Suprapubic skin (tissue), 4 donors: ENCODE measurements at regions not wholly inside any gene's neighbourhood (a gene's known extent, or its start where the extent isn't known, plus 50 kb on each side); places are given as distances from the start of the nearest gene placed in this dataset.
"Not testable (repeated sequence)": the region's sequence is repeated elsewhere in the genome, so short reads cannot be mapped to it uniquely, and the experiment has no call there.

Experiments used
- EP300 ChIP-seq: sonication (generic); formaldehyde crosslinking; IDR thresholded peaks from one replicate; pipeline ENCODE4 v1.6.1; 2017; ENCODE audit warnings: antibody characterized with exemption
- POLR2A ChIP-seq, 2 donors: fragments of 450-650 bp; IDR thresholded peaks; one replicate each; pipeline ENCODE4 v1.6.1; 2017; ENCODE audit warnings: antibody characterized with exemption in 2 of 2, mild to moderate bottlenecking in 2 of 2, moderate library complexity in 2 of 2
- POLR2AphosphoS5 ChIP-seq, 3 donors: sonication (generic); formaldehyde crosslinking; IDR thresholded peaks; one replicate each; pipeline ENCODE4 v1.6.1; 2017; ENCODE audit warnings: antibody characterized with exemption in 3 of 3
- TF ChIP-seq, protein P1 (sequence below), 2 donors: fragments of 200-600 bp in 1 of 2; fragments of 450-650 bp in 1 of 2; sonication (generic) in 1 of 2; IDR thresholded peaks; one replicate each; pipeline ENCODE4 v1.5.1; 2016 to 2019; ENCODE audit warnings: antibody characterized with exemption in 2 of 2, mild to moderate bottlenecking in 1 of 2, moderate library complexity in 1 of 2

DNA sequence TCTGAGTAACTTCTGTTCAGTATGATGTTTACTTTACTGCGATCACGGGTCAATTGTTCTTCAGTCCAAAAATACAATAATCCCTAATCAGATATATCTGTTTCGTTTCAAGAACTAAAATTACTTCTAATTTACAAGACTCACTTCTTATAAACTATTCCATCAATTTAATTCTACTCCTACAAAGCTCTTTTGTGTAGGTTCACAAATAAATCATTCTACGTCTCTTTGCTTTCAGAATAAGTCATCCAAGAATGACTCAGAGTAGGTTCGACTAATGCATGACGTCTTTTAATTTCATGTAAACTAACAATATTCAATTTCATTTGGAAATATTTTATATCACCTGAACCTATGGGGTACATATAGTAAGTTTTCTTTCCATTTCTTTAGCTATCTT, 571.9 kb downstream of the PCDH11X start:
- TF ChIP-seq, protein P1, sequence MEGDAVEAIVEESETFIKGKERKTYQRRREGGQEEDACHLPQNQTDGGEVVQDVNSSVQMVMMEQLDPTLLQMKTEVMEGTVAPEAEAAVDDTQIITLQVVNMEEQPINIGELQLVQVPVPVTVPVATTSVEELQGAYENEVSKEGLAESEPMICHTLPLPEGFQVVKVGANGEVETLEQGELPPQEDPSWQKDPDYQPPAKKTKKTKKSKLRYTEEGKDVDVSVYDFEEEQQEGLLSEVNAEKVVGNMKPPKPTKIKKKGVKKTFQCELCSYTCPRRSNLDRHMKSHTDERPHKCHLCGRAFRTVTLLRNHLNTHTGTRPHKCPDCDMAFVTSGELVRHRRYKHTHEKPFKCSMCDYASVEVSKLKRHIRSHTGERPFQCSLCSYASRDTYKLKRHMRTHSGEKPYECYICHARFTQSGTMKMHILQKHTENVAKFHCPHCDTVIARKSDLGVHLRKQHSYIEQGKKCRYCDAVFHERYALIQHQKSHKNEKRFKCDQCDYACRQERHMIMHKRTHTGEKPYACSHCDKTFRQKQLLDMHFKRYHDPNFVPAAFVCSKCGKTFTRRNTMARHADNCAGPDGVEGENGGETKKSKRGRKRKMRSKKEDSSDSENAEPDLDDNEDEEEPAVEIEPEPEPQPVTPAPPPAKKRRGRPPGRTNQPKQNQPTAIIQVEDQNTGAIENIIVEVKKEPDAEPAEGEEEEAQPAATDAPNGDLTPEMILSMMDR (IDR thresholded peaks at IDR 0.05): not testable (repeated sequence)
- not testable (repeated sequence) for TF ChIP-seq POLR2A (IDR thresholded peaks at IDR 0.05); EP300; POLR2AphosphoS5 (IDR thresholded peaks at IDR 0.05)
